OCI-LY3 (cell line): ENCODE measurements at regions not wholly inside any gene's neighbourhood (a gene's known extent, or its start where the extent isn't known, plus 50 kb on each side); places are given as distances from the start of the nearest gene placed in this dataset.

Experiments
- H2AFZ ChIP-seq: fragments of 200-600, 300-600 bp; shearing (Covaris generic); 2 replicates; pipeline ENCODE4 v1.6.0; 2014; ENCODE audit warnings: antibody characterized with exemption, low read depth, low read length
- H3K27ac ChIP-seq: fragments of 200-600, 300-600 bp; sonication (generic); 2 replicates; pipeline ENCODE4 v1.5.1; 2014; ENCODE audit warnings: mild to moderate bottlenecking, low read length, moderate library complexity, mixed read lengths
- H3K27me3 ChIP-seq: fragments of 200-600, 300-600 bp; sonication (generic); 2 replicates; pipeline ENCODE4 v1.6.1; 2014; ENCODE audit warnings: low read depth, low read length, mixed read lengths
- H3K36me3 ChIP-seq: fragments of 200-600, 300-600 bp; sonication (generic); replicated peaks from 2 replicates; pipeline ENCODE3; 2014; ENCODE audit warnings: low read depth, low read length, mixed read lengths
- H3K4me1 ChIP-seq: fragments of 300-600, 200-600 bp; sonication (generic); 2 replicates; pipeline ENCODE4 v1.6.1; 2014; ENCODE audit warnings: low read length, mixed read lengths
- H3K4me2 ChIP-seq: fragments of 200-600, 300-600 bp; sonication (generic); 2 replicates; pipeline ENCODE4 v1.6.1; 2014; ENCODE audit warnings: low read length, mixed read lengths
- H3K4me3 ChIP-seq: fragments of 300-600, 200-600 bp; sonication (generic); 2 replicates; pipeline ENCODE4 v1.5.1; 2014; ENCODE audit warnings: antibody characterized with exemption, mild to moderate bottlenecking, low read length, moderate library complexity
- H3K79me2 ChIP-seq: fragments of 300-600, 200-600 bp; shearing (Covaris generic); 2 replicates; pipeline ENCODE4 v1.6.1; 2014; ENCODE audit warnings: mild to moderate bottlenecking, low read length, mixed read lengths
- H3K9ac ChIP-seq: fragments of 300-600, 200-600 bp; shearing (Covaris generic); 2 replicates; pipeline ENCODE4 v1.6.0; 2014; ENCODE audit warnings: mild to moderate bottlenecking, low read length, moderate library complexity
- H3K9me3 ChIP-seq: fragments of 200-600, 300-600 bp; shearing (Covaris generic); 2 replicates; pipeline ENCODE4 v1.6.1; 2014; ENCODE audit warnings: low read length, mixed read lengths; ENCODE audit not compliant: insufficient read depth
- H4K20me1 ChIP-seq: fragments of 200-600, 300-600 bp; sonication (generic); 2 replicates; pipeline ENCODE4 v1.6.1; 2016; ENCODE audit warnings: low read length, mixed read lengths; ENCODE audit not compliant: insufficient read depth
- CTCF ChIP-seq: fragments of 200-600, 300-600 bp; sonication (generic); IDR thresholded peaks from 2 replicates; pipeline ENCODE4 v1.5.1; 2014; ENCODE audit warnings: antibody characterized with exemption, low read length, low read depth
- EZH2phosphoT487 ChIP-seq: fragments of 200-600 bp; shearing (Covaris generic); IDR thresholded peaks from 2 replicates; pipeline ENCODE4 v1.6.1; 2018; ENCODE audit warnings: antibody characterized with exemption, mixed run types, low read depth

DNA sequence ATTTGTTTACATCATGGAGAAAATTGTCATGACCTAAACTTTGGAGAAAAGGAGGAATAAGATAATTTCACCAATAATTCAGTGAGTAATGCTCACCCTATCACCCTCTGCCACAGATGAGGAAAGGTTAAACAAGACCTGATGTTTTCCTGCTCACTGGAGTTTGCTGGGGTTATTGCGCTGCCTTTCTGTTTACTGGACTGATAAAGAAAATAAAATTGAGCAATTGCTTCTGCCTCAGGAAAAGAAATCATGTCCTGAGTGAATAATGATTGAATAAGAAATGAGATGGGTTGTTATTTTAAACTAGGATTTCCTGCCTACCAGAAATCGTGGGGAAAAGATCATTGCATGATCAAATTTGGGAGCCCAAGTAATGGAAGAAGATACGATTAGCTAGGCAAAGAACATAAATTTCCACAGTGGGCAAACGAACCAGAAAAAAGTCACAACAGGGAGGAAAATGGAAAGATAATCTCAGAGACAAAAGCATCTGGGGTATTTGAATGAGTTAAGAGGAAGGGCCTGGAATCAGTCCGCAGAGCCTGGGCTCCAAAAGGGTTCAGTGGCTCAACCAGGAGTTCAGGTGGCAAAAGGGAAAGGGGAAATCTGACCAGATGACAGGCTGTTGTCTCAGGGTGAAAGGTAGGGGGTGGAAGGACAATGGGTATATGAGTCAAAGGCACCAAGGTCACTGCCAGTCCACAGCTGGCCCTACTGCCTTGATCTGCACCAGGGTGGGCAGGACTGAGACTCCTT lies 146.8 kb downstream of the FAM43A start:
- H3K9ac ChIP-seq, result no peak overlapping the region
- no peaks in the 10 kb centered on the region for H3K27me3 ChIP-seq
- TF ChIP-seq EZH2phosphoT487 (no peak), CTCF (no peak)
- no peaks in the 10 kb centered on the region for H4K20me1 ChIP-seq
- no peak overlapping the region for H2AFZ ChIP-seq
- no peaks in the 10 kb centered on the region for H3K9me3 ChIP-seq
- no peaks in the 10 kb centered on the region for H3K4me1 ChIP-seq
- H3K4me2 ChIP-seq, result no peak overlapping the region
- no peaks in the 10 kb centered on the region for H3K79me2 ChIP-seq
- H3K36me3 ChIP-seq, result no peaks in the 10 kb centered on the region
- no peak overlapping the region for H3K27ac ChIP-seq
- no peak overlapping the region for H3K4me3 ChIP-seq

- no peak overlapping the region for H3K9ac ChIP-seq
- H3K36me3 ChIP-seq, result no peaks in the 10 kb centered on the region
- TF ChIP-seq CTCF, result no peak
- no peaks in the 10 kb centered on the region for H3K9me3 ChIP-seq
- no peak overlapping the region for H3K4me3 ChIP-seq
- no peak overlapping the region for H3K27ac ChIP-seq
- H3K27me3 ChIP-seq, result no peaks in the 10 kb centered on the region
- no peaks in the 10 kb centered on the region for H3K4me1 ChIP-seq
- H3K79me2 ChIP-seq, result no peaks in the 10 kb centered on the region
- no peak overlapping the region for H3K4me2 ChIP-seq
- no peaks in the 10 kb centered on the region for H4K20me1 ChIP-seq
- H2AFZ ChIP-seq, result no peak overlapping the region
Observed at GRCh38 chr3:194833114-194833910, 147.6 kb downstream of the FAM43A start.

DNA sequence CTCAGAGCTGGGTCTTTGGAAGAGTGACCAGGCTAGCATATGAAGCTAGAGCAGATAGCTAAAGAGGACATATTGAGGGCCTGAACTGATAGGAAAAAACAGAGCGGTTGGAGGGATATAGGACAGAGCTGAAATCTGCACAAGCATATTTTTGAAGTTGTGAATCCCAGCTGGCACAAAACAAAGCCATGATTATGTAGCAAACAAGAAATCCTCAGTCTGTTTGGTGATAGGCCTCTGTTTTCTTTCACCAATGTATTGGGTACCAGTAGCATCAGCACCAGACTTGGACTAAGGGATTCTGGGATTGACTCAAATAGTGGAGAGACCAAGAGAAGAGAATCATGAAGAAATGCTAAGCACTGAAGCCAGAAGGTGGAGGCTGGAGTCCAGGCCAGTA lies 151.0 kb downstream of the FAM43A start:
- TF ChIP-seq CTCF (no peak), EZH2phosphoT487 (no peak)
- no peaks in the 10 kb centered on the region for H4K20me1 ChIP-seq
- no peak overlapping the region for H3K4me3 ChIP-seq
- no peak overlapping the region for H3K27ac ChIP-seq
- no peak overlapping the region for H2AFZ ChIP-seq
- no peaks in the 10 kb centered on the region for H3K79me2 ChIP-seq
- H3K9me3 ChIP-seq, result no peaks in the 10 kb centered on the region
- H3K36me3 ChIP-seq, result no peaks in the 10 kb centered on the region
- H3K4me1 ChIP-seq, result no peaks in the 10 kb centered on the region
- H3K9ac ChIP-seq, result no peak overlapping the region
- no peak overlapping the region for H3K4me2 ChIP-seq
- H3K27me3 ChIP-seq, result 0 out of 2 replicates have a peak, but pooled peaks cover 1% of the 10 kb centered on the region

- Histone ChIP-seq H3K4me2 (no peak overlapping the region), H3K9me3 (no peaks in the 10 kb centered on the region), H2AFZ (no peak overlapping the region), H3K27ac (no peak overlapping the region), H4K20me1 (no peaks in the 10 kb centered on the region), H3K4me1 (no peaks in the 10 kb centered on the region), H3K36me3 (no peaks in the 10 kb centered on the region), H3K9ac (no peak overlapping the region), H3K4me3 (no peak overlapping the region), H3K79me2 (no peaks in the 10 kb centered on the region), H3K27me3 (peaks cover 9% of the 10 kb centered on the region)
- TF ChIP-seq CTCF (no peak), EZH2phosphoT487 (no peak)
Observed at GRCh38 chr3:194837457-194838127, 151.9 kb downstream of the FAM43A start.
